GM18867 (cell line): ENCODE measurements at regions not wholly inside any gene's neighbourhood (a gene's known extent, or its start where the extent isn't known, plus 50 kb on each side); places are given as distances from the start of the nearest gene placed in this dataset.

Experiments
- ATAC-seq: cut with Tn5 transposase; IDR thresholded peaks from one replicate; pipeline ENCODE4 v1.9.1; 2021; ENCODE audit warnings: mild to moderate bottlenecking, moderate library complexity; ENCODE audit not compliant: unreplicated experiment

DNA sequence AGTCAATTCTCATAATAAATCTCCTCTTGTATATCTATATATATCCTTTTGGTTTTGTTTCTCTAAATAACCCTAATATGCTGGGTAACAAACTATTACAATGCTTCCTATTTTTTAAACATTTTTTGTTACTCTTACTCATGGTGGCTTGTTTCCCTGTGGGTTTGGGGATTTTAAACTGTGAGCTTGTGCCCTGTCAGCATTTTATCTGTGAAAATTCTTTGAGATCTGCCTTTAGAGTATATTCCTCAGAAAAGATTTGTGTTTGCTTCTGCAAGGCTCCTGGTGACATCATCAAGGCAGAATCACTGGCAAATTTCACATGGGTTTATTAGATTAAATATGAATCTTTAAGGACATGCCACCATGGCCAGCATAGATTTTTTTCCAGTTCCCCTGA is 273.6 kb downstream of the LRFN2 start:
- ATAC-seq = no peak

GRCh38 chr6:40312213-40313015 is 274.8 kb downstream of the LRFN2 start:
- no peak for ATAC-seq

DNA sequence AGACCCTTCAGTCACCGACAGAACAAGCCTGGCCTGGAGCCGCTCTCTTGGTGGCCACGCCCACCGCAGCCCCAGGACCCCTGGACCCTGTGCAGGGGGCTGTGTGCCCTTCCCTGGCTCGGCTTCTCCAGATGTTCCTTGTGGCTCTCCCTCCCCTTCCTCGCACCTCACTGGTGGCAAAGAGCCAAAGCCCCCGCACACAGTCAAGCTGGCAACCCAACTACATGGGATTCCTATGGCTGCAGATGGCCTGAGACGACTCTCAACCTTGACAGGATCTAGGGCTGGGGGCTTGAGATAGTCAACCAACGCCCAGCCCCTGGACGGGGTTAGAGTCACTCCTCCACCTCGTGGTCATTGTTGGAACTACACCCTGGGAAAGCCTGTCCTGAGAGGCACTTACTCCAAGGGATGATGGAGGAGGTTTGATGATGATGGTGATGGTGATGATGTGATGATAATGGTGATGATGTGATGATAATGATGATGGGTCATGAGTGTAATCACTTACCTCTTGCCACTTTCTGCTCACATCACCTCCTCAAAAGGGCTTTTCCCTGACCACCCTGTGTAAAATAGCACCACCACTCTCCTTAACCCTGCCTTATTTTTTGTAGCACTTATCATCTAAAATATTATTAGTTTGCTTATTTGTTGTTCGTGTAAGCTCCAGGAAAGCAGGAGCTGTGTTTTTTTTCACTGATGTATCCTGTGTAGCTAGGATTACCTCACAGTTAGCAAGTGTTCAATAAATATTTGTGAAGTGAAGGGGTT is 278.4 kb downstream of the LRFN2 start:
- ATAC-seq = no peak

DNA sequence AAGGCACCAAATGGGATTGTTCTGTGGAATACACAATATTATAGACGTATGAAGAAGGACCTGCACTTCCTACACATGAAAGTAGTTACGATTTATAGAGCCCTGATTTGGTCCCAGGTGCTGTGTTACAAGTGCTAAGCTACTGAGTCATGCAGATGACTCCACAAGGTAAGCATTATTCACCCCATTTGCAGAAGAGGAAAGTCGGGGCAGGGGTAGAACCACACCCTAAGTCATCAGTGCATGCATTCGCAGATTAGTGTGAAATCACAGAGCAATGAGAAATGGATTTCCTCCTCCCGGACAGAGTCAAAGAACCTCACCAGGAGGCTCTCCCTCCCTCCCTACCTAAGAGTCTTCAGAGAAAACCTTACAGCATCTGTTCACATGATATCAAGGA is 279.5 kb downstream of the LRFN2 start:
- no peak for ATAC-seq

GRCh38 chr6:40302856-40303454 is 284.2 kb downstream of the LRFN2 start:
- no peak for ATAC-seq

DNA sequence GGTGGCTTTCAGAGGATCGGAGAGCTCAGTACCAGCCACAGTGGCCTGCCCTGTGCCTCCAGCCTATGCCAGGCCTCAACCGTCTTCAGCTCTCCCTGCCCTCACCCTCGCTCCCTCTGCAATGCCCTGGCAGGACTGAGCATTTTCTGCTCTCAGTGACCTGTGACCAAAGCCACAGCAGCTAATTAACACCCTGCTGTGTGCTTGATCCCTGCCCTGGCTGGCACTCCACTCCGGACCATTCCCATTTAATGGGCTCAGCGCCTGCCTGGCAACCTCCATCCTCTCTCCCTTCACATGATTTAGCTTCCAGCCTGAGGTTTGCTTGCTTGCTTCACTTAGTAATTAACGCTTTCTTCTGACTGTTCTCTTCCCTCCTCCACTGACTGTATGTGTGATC is 287.5 kb downstream of the LRFN2 start:
- ATAC-seq = no peak

- ATAC-seq = no peak
These were observed 289.0 kb downstream of the LRFN2 start for GRCh38 chr6:40298207-40298606.

DNA sequence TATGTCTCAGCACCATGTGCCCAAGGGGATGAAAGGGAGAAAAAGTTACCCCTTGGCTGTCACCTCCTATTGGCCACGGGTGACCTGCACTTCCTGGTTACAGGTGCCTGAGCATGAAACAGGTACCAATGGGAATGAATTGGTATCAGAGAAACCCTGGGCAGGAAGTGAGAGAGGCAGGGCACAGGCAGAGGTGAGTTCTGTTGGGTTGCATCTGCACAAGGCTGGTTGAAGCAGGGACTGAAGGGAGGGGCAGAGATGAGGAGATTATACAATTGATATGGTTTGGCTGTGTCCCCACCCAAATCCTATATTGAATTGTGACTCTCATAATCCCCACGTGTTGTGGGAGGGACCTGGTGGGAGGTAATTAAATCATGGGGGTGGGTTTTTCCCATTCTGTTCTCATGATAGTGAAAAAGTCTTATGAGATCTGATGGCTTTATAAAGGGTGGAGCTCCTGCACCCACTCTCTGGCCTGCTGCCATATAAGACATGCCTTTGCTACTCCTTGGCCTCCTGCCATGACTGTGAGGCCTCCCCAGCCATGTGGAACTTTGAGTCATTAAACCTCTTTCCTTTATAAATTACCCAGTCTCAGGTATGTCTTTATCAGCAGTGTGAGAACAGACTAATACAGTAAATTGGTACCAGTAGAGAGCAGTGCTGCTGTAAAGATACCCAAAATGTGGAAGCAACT is 291.8 kb downstream of the LRFN2 start:
- ATAC-seq = no peak

DNA sequence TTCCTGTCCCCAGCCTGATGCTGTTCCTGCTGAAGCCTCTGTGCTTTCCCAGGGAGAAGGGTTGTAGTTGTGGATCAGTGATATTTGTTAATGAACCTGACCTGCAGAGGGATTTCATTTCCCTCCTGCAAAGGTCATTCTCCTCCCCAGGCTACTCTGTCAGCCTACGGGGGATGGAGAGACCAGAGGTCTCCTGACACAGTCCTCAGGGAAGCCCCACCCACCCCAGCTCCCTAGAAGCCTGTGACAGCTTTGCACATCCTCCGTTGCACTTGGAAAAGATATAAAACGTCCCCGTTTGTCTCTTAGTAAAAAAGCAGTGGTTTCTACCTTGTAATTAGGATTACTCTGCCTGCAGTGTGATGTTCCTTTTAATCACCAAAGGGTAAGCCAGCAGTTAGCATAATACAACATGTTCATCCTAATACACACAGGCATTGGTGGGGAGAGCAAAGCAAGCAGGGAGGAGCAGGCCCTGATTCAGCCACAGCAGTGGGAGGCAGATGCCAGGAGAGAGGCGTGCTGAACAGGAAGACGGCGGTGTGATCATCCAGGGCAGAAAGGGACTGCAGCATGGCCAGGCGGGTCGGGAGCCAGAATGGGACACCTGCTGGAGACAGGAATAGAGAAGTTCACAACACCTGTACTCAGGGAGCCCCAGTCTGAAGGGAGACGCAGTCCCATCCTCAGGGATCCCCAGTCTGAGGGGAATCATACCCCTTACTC is 293.5 kb downstream of the LRFN2 start:
- ATAC-seq = no peak

DNA sequence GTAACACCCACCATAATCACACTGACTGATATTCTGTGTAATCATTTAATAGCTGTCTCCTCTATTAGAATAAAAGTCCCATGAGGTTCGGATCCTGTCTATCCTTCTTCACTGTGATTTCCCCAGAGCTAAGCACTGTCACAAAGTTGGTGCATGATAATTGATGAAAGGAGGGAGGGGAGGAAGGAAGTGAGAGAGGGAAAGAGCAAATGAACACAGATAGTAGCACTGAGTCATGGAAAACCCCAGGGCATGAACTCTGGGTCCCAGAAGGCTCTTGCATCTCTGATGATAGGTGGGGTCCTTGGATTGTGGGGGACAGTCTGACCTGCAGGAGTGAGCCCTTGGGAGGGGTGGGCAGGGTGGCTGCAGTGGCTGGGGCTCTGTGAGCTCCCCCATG is 294.1 kb downstream of the LRFN2 start:
- ATAC-seq = no peak

- no peak for ATAC-seq
These were observed 296.3 kb downstream of the LRFN2 start for GRCh38 chr6:40290816-40291215.

DNA sequence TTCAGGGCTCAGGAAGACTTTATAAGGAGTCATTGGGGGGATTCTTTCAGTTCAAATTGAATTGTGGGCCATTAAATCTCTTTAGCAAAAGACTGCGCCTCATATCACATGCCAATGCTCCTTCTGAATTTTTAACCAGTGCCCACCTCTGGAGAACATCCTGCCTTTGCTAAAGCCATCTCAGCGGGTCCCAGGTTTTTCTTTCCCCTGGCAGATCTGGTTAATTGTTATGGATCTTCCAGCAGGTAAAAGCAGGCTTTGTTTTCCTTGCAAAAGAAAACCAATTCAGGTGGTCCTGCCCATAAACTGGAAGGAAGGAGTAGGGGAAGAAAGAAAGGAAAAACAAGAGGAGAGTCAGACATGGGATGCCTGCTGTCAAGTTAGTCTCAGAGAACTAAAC is 298.2 kb downstream of the LRFN2 start:
- no peak for ATAC-seq

DNA sequence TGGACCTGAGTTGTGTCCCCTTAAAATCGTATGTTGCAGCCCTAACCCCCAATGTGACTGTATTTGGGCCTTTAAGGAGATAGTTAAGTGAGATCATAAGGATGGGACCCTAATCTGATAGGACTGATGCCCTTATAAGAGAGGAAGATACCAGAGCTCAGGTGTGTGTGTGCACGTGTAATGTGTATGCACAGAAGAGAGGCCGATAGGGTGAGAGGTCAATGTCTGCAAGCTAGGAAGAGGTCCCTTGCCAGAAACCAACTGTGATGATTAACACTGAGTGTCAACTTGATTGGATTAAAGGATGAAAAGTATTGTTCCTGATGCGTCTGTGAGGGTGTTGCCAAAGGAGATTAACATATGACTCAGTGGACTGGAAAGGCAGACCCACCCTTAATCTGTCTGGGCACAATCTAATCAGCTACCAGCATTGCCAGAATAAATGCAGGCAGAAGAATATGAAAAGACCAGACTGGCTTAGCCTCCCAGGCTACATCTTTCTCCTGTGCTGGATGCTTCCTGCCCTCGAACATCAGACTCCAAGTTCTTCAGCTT is 299.8 kb downstream of the LRFN2 start:
- no peak for ATAC-seq

GRCh38 chr6:40286721-40287120 is 300.4 kb downstream of the LRFN2 start:
- no peak for ATAC-seq

- no peak for ATAC-seq
These were observed 301.2 kb downstream of the LRFN2 start for GRCh38 chr6:40285996-40286395.

GRCh38 chr6:40285535-40285934 is 301.6 kb downstream of the LRFN2 start:
- ATAC-seq = no peak

- ATAC-seq = no peak
These were observed 304.2 kb downstream of the LRFN2 start for GRCh38 chr6:40282986-40283385.

- ATAC-seq = no peak
These were observed 305.8 kb downstream of the LRFN2 start for GRCh38 chr6:40281402-40281801.

GRCh38 chr6:40280231-40280630 is 306.9 kb downstream of the LRFN2 start:
- ATAC-seq = no peak

- ATAC-seq = no peak
These were observed 311.0 kb downstream of the LRFN2 start for GRCh38 chr6:40276141-40276540.
